Kidney (tissue), 13 donors: ENCODE measurements at regions not wholly inside any gene's neighbourhood (a gene's known extent, or its start where the extent isn't known, plus 50 kb on each side); places are given as distances from the start of the nearest gene placed in this dataset.

ENCODE experiments used
- DNase-seq, 5 donors: peaks; one replicate each; pipeline ENCODE4 v3.0.0-alpha.2; 2013 to 2020
- FAIRE-seq: peaks from 2 replicates; lab custom pipeline; 2012; peaks lifted over from hg19 to GRCh38; lab: Jason Lieb, UNC
- H3K27ac ChIP-seq, 2 donors: one replicate each; pipeline ENCODE4 v1.7.0; 2013; ENCODE audit warnings: low read depth in 2 of 2, low read length in 2 of 2, inconsistent platforms in 1 of 2
- H3K27me3 ChIP-seq: one replicate; pipeline ENCODE4 v1.7.1; 2013; ENCODE audit warnings: low read length, inconsistent platforms; ENCODE audit not compliant: control insufficient read depth, insufficient read depth
- H3K36me3 ChIP-seq, 3 donors: one replicate each; pipeline versions ENCODE4 v1.7.0 to v1.7.1; 2013; ENCODE audit warnings: low read length in 3 of 3, control low read depth in 1 of 3, inconsistent platforms in 1 of 3; ENCODE audit not compliant: insufficient read depth in 3 of 3, control insufficient read depth in 2 of 3
- H3K4me1 ChIP-seq, 3 donors: one replicate each; pipeline versions ENCODE4 v1.7.0 to v1.7.1; 2013; ENCODE audit warnings: low read length in 3 of 3, inconsistent platforms in 1 of 3, low read depth in 1 of 3; ENCODE audit not compliant: control insufficient read depth in 2 of 3, insufficient read depth in 2 of 3
- H3K4me3 ChIP-seq, 3 donors: one replicate each; pipeline versions ENCODE4 v1.7.0 to v1.8.1; 2013; ENCODE audit warnings: low read length in 3 of 3, control low read depth in 1 of 3, inconsistent platforms in 1 of 3
- H3K9ac ChIP-seq, 3 donors: one replicate each; pipeline versions ENCODE4 v1.7.0 to v1.7.1; 2013; ENCODE audit warnings: low read length in 3 of 3, control low read depth in 1 of 3, inconsistent platforms in 1 of 3
- H3K9me3 ChIP-seq, 3 donors: one replicate each; pipeline versions ENCODE4 v1.7.0 to v1.7.1; 2013; ENCODE audit warnings: low read length in 3 of 3, control low read depth in 1 of 3, inconsistent platforms in 1 of 3; ENCODE audit not compliant: control insufficient read depth in 2 of 3, insufficient read depth in 1 of 3
- intact Hi-C: fragments of 100-400 bp; cut with DNase I; formaldehyde crosslinking; loops from one replicate; pipeline ENCODE4 v1.11.1; 2022
- TF ChIP-seq, protein P1 (sequence below): IDR thresholded peaks from 3 replicates; pipeline ENCODE4 v1.5.1; 2012; ENCODE audit warnings: mild to moderate bottlenecking, moderate library complexity, borderline replicate concordance; ENCODE audit not compliant: insufficient read depth; ENCODE audit errors: extremely low read depth
- donor health status: control.
- donor health status: control.
- donor health status: control.
- donor health status: control.
- donor health status: control.
- donor health status: DM: yes; HTN: yes; CAD: no.
- donor health status: Normal renal cell carcinoma (clear cell type).

DNA sequence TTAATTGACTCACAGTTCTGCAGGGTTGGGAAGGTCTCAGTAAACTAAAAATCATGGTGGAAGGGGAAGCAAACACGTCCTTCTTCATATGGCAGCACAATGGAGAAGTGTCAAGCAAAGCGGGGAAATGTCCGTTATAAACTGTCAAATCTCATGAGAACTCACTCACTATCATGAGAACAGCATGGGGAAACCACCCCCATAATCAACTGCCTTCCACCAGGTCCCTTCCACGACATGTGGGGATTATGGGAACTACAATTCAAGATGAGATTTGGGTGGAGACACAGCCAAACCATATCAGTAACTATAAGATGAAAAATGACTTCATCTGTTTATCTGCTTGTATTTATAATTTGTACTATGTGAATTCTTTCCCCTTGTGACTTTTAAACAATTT, 577.6 kb upstream of the MDGA2 start:
- DNase-seq (no peak), FAIRE-seq (no peak)
- H3K27ac ChIP-seq, result no peak overlapping the region
- H3K4me1 ChIP-seq, result no peaks in the 10 kb centered on the region
- intact Hi-C loops, result no loop called here
- no peaks in the 10 kb centered on the region for H3K27me3 ChIP-seq
- no peak overlapping the region for H3K9ac ChIP-seq
- TF ChIP-seq, protein P1, sequence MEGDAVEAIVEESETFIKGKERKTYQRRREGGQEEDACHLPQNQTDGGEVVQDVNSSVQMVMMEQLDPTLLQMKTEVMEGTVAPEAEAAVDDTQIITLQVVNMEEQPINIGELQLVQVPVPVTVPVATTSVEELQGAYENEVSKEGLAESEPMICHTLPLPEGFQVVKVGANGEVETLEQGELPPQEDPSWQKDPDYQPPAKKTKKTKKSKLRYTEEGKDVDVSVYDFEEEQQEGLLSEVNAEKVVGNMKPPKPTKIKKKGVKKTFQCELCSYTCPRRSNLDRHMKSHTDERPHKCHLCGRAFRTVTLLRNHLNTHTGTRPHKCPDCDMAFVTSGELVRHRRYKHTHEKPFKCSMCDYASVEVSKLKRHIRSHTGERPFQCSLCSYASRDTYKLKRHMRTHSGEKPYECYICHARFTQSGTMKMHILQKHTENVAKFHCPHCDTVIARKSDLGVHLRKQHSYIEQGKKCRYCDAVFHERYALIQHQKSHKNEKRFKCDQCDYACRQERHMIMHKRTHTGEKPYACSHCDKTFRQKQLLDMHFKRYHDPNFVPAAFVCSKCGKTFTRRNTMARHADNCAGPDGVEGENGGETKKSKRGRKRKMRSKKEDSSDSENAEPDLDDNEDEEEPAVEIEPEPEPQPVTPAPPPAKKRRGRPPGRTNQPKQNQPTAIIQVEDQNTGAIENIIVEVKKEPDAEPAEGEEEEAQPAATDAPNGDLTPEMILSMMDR, result no peak
- no peak overlapping the region for H3K4me3 ChIP-seq
- no peaks in the 10 kb centered on the region for H3K9me3 ChIP-seq
- no peaks in the 10 kb centered on the region for H3K36me3 ChIP-seq

DNA sequence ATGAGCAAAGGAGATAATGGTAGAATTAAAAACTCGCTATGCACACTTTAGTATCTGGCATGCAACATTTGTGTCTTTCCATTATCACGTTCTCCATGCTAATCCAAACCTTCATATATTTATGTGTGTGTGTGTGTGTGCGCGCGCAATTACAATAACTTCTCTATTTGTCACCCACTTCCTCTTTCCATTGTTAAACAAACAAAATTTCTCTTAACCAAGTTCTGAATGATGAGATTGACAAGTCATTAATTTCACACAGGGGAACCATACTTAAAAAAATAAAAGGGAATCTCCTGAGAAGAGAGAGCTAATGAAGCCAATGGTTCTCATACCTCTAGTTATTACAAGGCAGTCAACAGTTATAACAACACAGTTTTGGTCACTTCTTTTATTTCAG, 575.9 kb upstream of the MDGA2 start:
- Histone ChIP-seq H3K36me3 (no peaks in the 10 kb centered on the region), H3K4me3 (no peak overlapping the region), H3K9me3 (no peaks in the 10 kb centered on the region), H3K4me1 (no peaks in the 10 kb centered on the region), H3K9ac (no peak overlapping the region), H3K27ac (no peak overlapping the region), H3K27me3 (no peaks in the 10 kb centered on the region)
- TF ChIP-seq, protein P1, result no peak
- intact Hi-C loops, result no loop called here
- DNase-seq, result no peak
- FAIRE-seq, result no peak

DNA sequence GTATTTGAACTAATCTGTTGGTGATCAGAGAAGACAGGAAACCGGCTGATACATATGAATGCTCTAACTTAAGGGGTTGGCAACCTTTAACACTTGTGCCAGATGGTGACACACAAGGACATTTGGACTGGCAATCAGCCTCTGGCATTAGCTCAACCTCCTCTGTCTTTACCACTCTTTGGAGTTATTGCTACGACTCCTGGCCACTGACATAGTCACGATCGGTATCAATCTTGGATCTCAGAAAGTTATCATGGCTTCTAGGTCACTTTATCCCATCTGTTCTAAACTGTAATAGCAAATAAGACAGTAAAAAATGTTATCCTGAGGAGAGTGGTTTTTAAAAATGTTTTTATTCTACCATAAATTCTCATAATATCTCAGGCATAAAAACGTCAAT, 575.2 kb upstream of the MDGA2 start:
- Histone ChIP-seq H3K9ac (no peak overlapping the region), H3K36me3 (no peaks in the 10 kb centered on the region), H3K4me1 (no peaks in the 10 kb centered on the region), H3K27me3 (no peaks in the 10 kb centered on the region), H3K27ac (no peak overlapping the region), H3K9me3 (no peaks in the 10 kb centered on the region), H3K4me3 (no peak overlapping the region)
- DNase-seq, result no peak
- TF ChIP-seq, protein P1, result no peak
- FAIRE-seq, result no peak
- intact Hi-C loops, result no loop called here

DNA sequence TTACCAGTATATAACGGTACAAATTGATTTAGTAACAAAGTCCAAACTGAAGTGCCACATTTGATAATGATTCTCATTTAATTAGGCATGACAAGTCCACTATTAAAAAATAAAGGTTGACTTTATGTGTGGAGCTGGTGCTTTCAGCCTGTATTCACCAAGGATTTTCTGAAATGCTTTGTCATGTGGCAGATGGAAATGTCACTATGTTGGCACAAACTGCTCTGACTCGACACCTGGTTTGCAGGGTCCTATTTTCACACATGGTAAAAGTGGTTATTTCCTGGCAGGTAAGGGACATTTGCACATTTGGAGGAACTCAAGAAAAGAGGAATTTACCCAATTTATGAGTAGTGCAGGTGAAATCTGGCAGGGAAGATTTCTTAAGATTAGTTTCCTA, 572.6 kb upstream of the MDGA2 start:
- H3K36me3 ChIP-seq, result no peaks in the 10 kb centered on the region

More for the DNA sequence above, 572.6 kb upstream of the MDGA2 start:
- no peak for DNase-seq
- intact Hi-C loops, result no loop called here
- TF ChIP-seq, protein P1, result no peak
- no peak overlapping the region for H3K9ac ChIP-seq
- H3K4me3 ChIP-seq, result no peak overlapping the region
- no peak overlapping the region for H3K27ac ChIP-seq
- FAIRE-seq, result no peak
- no peaks in the 10 kb centered on the region for H3K9me3 ChIP-seq
- H3K4me1 ChIP-seq, result no peaks in the 10 kb centered on the region
- H3K27me3 ChIP-seq, result no peaks in the 10 kb centered on the region
